NCI-H1417 (cell line): ENCODE measurements at regions not wholly inside any gene's neighbourhood (a gene's known extent, or its start where the extent isn't known, plus 50 kb on each side); places are given as distances from the start of the nearest gene placed in this dataset.

Experiments used
- DNase-seq, 3 experiments: peaks; one replicate each; lab custom pipeline; 2025; lab: John Stamatoyannopoulos, UW

- DNase-seq, result no peak
These were observed 1169.3 kb upstream of the DDX18 start for GRCh38 chr2:116645155-116645554.

GRCh38 chr2:116668691-116669090 lies 1145.8 kb upstream of the DDX18 start:
- no peak for DNase-seq

GRCh38 chr2:116669782-116670181 lies 1144.7 kb upstream of the DDX18 start:
- no peak for DNase-seq

- DNase-seq, result no peak
These were observed 1140.3 kb upstream of the DDX18 start for GRCh38 chr2:116674188-116674587.

GRCh38 chr2:116676776-116677175 lies 1137.7 kb upstream of the DDX18 start:
- DNase-seq, result no peak

GRCh38 chr2:116680256-116680936 lies 1134.1 kb upstream of the DDX18 start:
- DNase-seq, result no peak

GRCh38 chr2:116687371-116687770 lies 1127.1 kb upstream of the DDX18 start:
- no peak for DNase-seq

- peak in 1 of 3 experiments; percentile 18 for DNase-seq
These were observed 1121.5 kb upstream of the DDX18 start for GRCh38 chr2:116692988-116693387.

GRCh38 chr2:116696223-116696622 lies 1118.3 kb upstream of the DDX18 start:
- peak in 2 of 3 experiments; percentile 52 to 79 for DNase-seq

GRCh38 chr2:116696903-116697302 lies 1117.6 kb upstream of the DDX18 start:
- no peak for DNase-seq

GRCh38 chr2:116706396-116706795 lies 1108.1 kb upstream of the DDX18 start:
- DNase-seq, result no peak

- DNase-seq, result no peak
These were observed 1098.5 kb upstream of the DDX18 start for GRCh38 chr2:116716038-116716437.

GRCh38 chr2:116716444-116716843 lies 1098.0 kb upstream of the DDX18 start:
- no peak for DNase-seq

- DNase-seq, result no peak
These were observed 1096.7 kb upstream of the DDX18 start for GRCh38 chr2:116717832-116718231.

GRCh38 chr2:116718451-116718850 lies 1096.0 kb upstream of the DDX18 start:
- DNase-seq, result no peak

GRCh38 chr2:116719836-116720235 lies 1094.7 kb upstream of the DDX18 start:
- peak in 2 of 3 experiments; percentile 68 to 90 for DNase-seq

- no peak for DNase-seq
These were observed 1089.9 kb upstream of the DDX18 start for GRCh38 chr2:116724550-116724949.

- DNase-seq, result peak in 1 of 3 experiments; percentile 62
These were observed 1082.2 kb upstream of the DDX18 start for GRCh38 chr2:116732322-116732721.

- DNase-seq, result peak in 1 of 3 experiments; percentile 61
These were observed 1080.8 kb upstream of the DDX18 start for GRCh38 chr2:116733699-116734098.

- DNase-seq, result no peak
These were observed 1076.5 kb upstream of the DDX18 start for GRCh38 chr2:116737951-116738350.

GRCh38 chr2:116747103-116747502 lies 1067.4 kb upstream of the DDX18 start:
- DNase-seq, result peak in 1 of 3 experiments; percentile 34

- no peak for DNase-seq
These were observed 1064.5 kb upstream of the DDX18 start for GRCh38 chr2:116749994-116750393.

GRCh38 chr2:116754381-116755101 lies 1060.0 kb upstream of the DDX18 start:
- DNase-seq, result no peak

- DNase-seq, result no peak
These were observed 1052.6 kb upstream of the DDX18 start for GRCh38 chr2:116761864-116762263.
